ENCODE measurements at regions not wholly inside any gene's neighbourhood (a gene's known extent, or its start where the extent isn't known, plus 50 kb on each side); places are given as distances from the start of the nearest gene placed in this dataset.

DNA sequence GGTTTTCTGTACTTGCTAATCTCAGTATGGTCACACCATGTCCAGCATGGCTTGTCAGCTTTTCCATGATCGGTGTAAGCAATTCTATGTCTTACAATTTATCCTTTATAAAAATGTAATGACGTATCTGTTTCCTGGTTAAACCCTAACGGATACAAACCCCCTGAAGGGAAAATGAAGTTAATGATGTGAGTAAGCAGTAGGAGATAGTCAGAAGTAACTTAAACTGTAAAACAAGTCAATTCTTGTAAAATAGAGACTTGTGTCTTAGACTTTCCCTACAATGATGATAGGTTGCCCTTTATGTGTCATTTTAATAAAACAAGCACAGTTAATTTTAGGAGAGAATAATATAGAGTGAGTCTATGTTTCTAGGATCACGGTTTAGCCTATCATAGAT is 1365.9 kb upstream of the SLC39A10 start:
- no peak overlapping the region for H3K27ac ChIP-seq (ENCODE audit: insufficient read depth, low read depth, low read length)
- no peaks in the 10 kb centered on the region for H3K36me3 ChIP-seq (ENCODE audit: control insufficient read depth in 2 of 2, extremely low read depth in 1 of 2, insufficient read depth in 2 of 2, low read length in 2 of 2)
- dilution Hi-C loops (cut with MboI; ENCODE audit: extremely low pct_ligation_motif_present, low sequenced_read_pairs), result no loop called here
- CTCF ChIA-PET, result no interaction called here
- FAIRE-seq (no peak), DNase-seq (ENCODE audit: low read depth, low spot score) (no peak)
- H3K4me3 ChIP-seq (replicated peaks in 1 of 3; ENCODE audit: insufficient read depth in 1 of 3, low read depth in 1 of 3, low read length in 3 of 3), result no peak overlapping the region
- H3K9me1 ChIP-seq (replicated peaks; ENCODE audit: control insufficient read depth, extremely low read depth, insufficient read depth, low read length), result no peaks in the 10 kb centered on the region
- no peak overlapping the region for H3K9ac ChIP-seq (replicated peaks; ENCODE audit: extremely low read depth, insufficient read depth, low read length)
- no peaks in the 10 kb centered on the region for H3K27me3 ChIP-seq (ENCODE audit: control insufficient read depth in 2 of 2, insufficient read depth in 2 of 2, low read length in 2 of 2)
- no peaks in the 10 kb centered on the region for H4K20me1 ChIP-seq (replicated peaks; ENCODE audit: control insufficient read depth, extremely low read depth, insufficient read depth, low read length)
- intact Hi-C loops (cut with micrococcal nuclease), result no loop called here
- no peaks in the 10 kb centered on the region for H3K79me2 ChIP-seq (ENCODE audit: control insufficient read depth, insufficient read depth, low read length)
- H2AFZ ChIP-seq (ENCODE audit: low read depth, low read length), result no peak overlapping the region
- POLR2A ChIA-PET, result no interaction called here
- H3K4me1 ChIP-seq (ENCODE audit: control insufficient read depth, extremely low read depth, insufficient read depth, low read length), result no peaks in the 10 kb centered on the region
- H3K4me2 ChIP-seq (ENCODE audit: insufficient read depth, low read length), result no peak overlapping the region
- no peaks in the 10 kb centered on the region for H3K9me3 ChIP-seq (replicated peaks; ENCODE audit: control insufficient read depth, insufficient read depth, low read length)
- no TSS peak for BruUV-seq (replicated peaks)
- TF ChIP-seq JUN (IDR thresholded peaks at IDR 0.05; ENCODE audit: borderline replicate concordance, insufficient read depth, insufficient read length, low read depth) (no peak), CTCF (IDR thresholded peaks at IDR 0.05; ENCODE audit: extremely low read depth in 1 of 2, insufficient read depth in 1 of 2, low read depth in 1 of 2, low read length in 2 of 2) (no peak), FOS (IDR thresholded peaks at IDR 0.05; ENCODE audit: borderline replicate concordance, insufficient read depth, low read length) (no peak), POLR2AphosphoS5 (IDR thresholded peaks at IDR 0.05; ENCODE audit: insufficient read depth, low read depth, low read length) (no peak), POLR2A (IDR thresholded peaks at IDR 0.05; ENCODE audit: low read depth, low read length) (no peak)

- TF ChIP-seq, protein P1, sequence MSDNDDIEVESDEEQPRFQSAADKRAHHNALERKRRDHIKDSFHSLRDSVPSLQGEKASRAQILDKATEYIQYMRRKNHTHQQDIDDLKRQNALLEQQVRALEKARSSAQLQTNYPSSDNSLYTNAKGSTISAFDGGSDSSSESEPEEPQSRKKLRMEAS (IDR thresholded peaks at IDR 0.05; ENCODE audit: insufficient read depth, insufficient read length), result no peak
- no peak for TF ChIP-seq EZH2 (IDR thresholded peaks at IDR 0.05; ENCODE audit: borderline replicate concordance, low read depth, low read length, severe bottlenecking)
- TF ChIP-seq POLR2AphosphoS5 (IDR thresholded peaks at IDR 0.05; ENCODE audit: insufficient read depth, low read depth, low read length), result no peak
- TF ChIP-seq POLR2A (IDR thresholded peaks at IDR 0.05; ENCODE audit: low read depth, low read length), result no peak
- TF ChIP-seq FOS (IDR thresholded peaks at IDR 0.05; ENCODE audit: borderline replicate concordance, insufficient read depth, low read length), result no peak
- TF ChIP-seq GATA2 (IDR thresholded peaks at IDR 0.05; ENCODE audit: insufficient read depth, insufficient read length, low read depth, low read length), result no peak
- TF ChIP-seq CTCF (IDR thresholded peaks at IDR 0.05; ENCODE audit: extremely low read depth in 1 of 2, insufficient read depth in 1 of 2, low read depth in 1 of 2, low read length in 2 of 2), result no peak
- no peak for TF ChIP-seq JUN (IDR thresholded peaks at IDR 0.05; ENCODE audit: borderline replicate concordance, insufficient read depth, insufficient read length, low read depth)
- TF ChIP-seq MYC (IDR thresholded peaks at IDR 0.05; ENCODE audit: low read depth, low read length), result no peak
- Histone ChIP-seq H2AFZ (ENCODE audit: low read depth, low read length) (no peak overlapping the region), H3K4me3 (replicated peaks in 1 of 3; ENCODE audit: insufficient read depth in 1 of 3, low read depth in 1 of 3, low read length in 3 of 3) (no peak overlapping the region), H3K4me1 (ENCODE audit: control insufficient read depth, extremely low read depth, insufficient read depth, low read length) (no peaks in the 10 kb centered on the region), H4K20me1 (replicated peaks; ENCODE audit: control insufficient read depth, extremely low read depth, insufficient read depth, low read length) (no peaks in the 10 kb centered on the region), H3K9ac (replicated peaks; ENCODE audit: extremely low read depth, insufficient read depth, low read length) (no peak overlapping the region), H3K9me1 (replicated peaks; ENCODE audit: control insufficient read depth, extremely low read depth, insufficient read depth, low read length) (no peaks in the 10 kb centered on the region), H3K27ac (ENCODE audit: insufficient read depth, low read depth, low read length) (no peak overlapping the region), H3K4me2 (ENCODE audit: insufficient read depth, low read length) (no peak overlapping the region), H3K79me2 (ENCODE audit: control insufficient read depth, insufficient read depth, low read length) (no peaks in the 10 kb centered on the region), H3K27me3 (ENCODE audit: control insufficient read depth in 2 of 2, insufficient read depth in 2 of 2, low read length in 2 of 2) (no peaks in the 10 kb centered on the region), H3K36me3 (ENCODE audit: control insufficient read depth in 2 of 2, extremely low read depth in 1 of 2, insufficient read depth in 2 of 2, low read length in 2 of 2) (no peaks in the 10 kb centered on the region), H3K9me3 (replicated peaks; ENCODE audit: control insufficient read depth, insufficient read depth, low read length) (no peaks in the 10 kb centered on the region)
- POLR2A ChIA-PET, result no interaction called here
- CTCF ChIA-PET, result no interaction called here
- FAIRE-seq, result no peak
- dilution Hi-C loops (cut with MboI; ENCODE audit: extremely low pct_ligation_motif_present, low sequenced_read_pairs), result no loop called here
- no TSS peak for BruUV-seq (replicated peaks)
- no peak for DNase-seq (ENCODE audit: low read depth, low spot score)
- intact Hi-C loops (cut with micrococcal nuclease), result no loop called here
These were observed 1367.2 kb upstream of the SLC39A10 start for GRCh38 chr2:194289712-194290346.

Measured in endothelial cell of umbilical vein (primary cell).